K562 (cell line): ENCODE measurements at regions not wholly inside any gene's neighbourhood (a gene's known extent, or its start where the extent isn't known, plus 50 kb on each side); places are given as distances from the start of the nearest gene placed in this dataset.

Source experiments
- ATAC-seq: fragments of 200-7000 bp; cut with Tn5 transposase; 3 replicates; pipeline ENCODE4 v1.9.1; 2020; ENCODE audit warnings: moderate library complexity
- BruUV-seq: library from RNA; stranded (reverse); fragments of 400-500 nt; replicated peaks from 2 replicates; lab custom pipeline; 2021; lab: Mats Ljungman, UMichigan
- CTCF ChIA-PET: fragments of 300-600 bp; formaldehyde crosslinking; extraction: SDS; loops from one replicate; lab custom pipeline; 2021; ENCODE audit warnings: low intra/inter-chr PET ratio; lab: Yijun Ruan, JAX
- POLR2A ChIA-PET: fragments of 300-600, 350-650 bp; sonication (Branson Sonifier 250); formaldehyde crosslinking; extraction: SDS; loops from one replicate; lab custom pipeline; 2021; ENCODE audit warnings: antibody characterized with exemption, inconsistent platforms; lab: Yijun Ruan, JAX
- DNase-seq, 4 experiments: peaks; one replicate each; pipeline versions ENCODE4 v3.0.0 to v3.0.0-alpha.2; 2011 to 2018; ENCODE audit warnings: low spot score in 3 of 4, mixed read lengths in 3 of 4; ENCODE audit errors: extremely low read depth in 1 of 4
- FAIRE-seq: peaks from 2 replicates; lab custom pipeline; 2011; peaks lifted over from hg19 to GRCh38; lab: Jason Lieb, UNC
- H2AFZ ChIP-seq: 2 replicates; pipeline ENCODE4 v1.6.0; 2011; ENCODE audit warnings: low read depth, low read length, control low read depth, inconsistent platforms
- H3K27ac ChIP-seq: fragments of 200-600 bp; 3 replicates; pipeline ENCODE4 v1.8.0; 2011; ENCODE audit warnings: low read depth, mild to moderate bottlenecking, control low read depth, inconsistent platforms, low read length, moderate library complexity, mixed read lengths; ENCODE audit errors: extremely low read depth
- H3K27me3 ChIP-seq, 2 experiments: fragments of 300-600 bp in 1 of 2; 2 replicates in 1 of 2; 3 replicates in 1 of 2; pipeline versions ENCODE4 v1.6.0 to v1.8.0; 2011; ENCODE audit warnings: inconsistent platforms in 2 of 2, low read length in 2 of 2, mild to moderate bottlenecking in 1 of 2, mixed read lengths in 1 of 2, moderate library complexity in 1 of 2; ENCODE audit not compliant: control insufficient read depth in 2 of 2, insufficient read depth in 2 of 2
- H3K36me3 ChIP-seq: fragments of 300-600 bp; 3 replicates; pipeline ENCODE4 v1.8.0; 2011; ENCODE audit warnings: mild to moderate bottlenecking, low read length, inconsistent platforms; ENCODE audit not compliant: control insufficient read depth, insufficient read depth
- H3K4me1 ChIP-seq, 2 experiments: fragments of 200-600 bp in 1 of 2; replicated peaks in 1 of 2; 2 replicates in 1 of 2; 3 replicates in 1 of 2; pipeline versions ENCODE4 v1.5.1 to v1.8.0; 2011; ENCODE audit warnings: inconsistent platforms in 2 of 2, low read length in 2 of 2, mild to moderate bottlenecking in 1 of 2, mixed read lengths in 1 of 2, moderate library complexity in 1 of 2; ENCODE audit not compliant: control insufficient read depth in 2 of 2, insufficient read depth in 2 of 2
- H3K4me2 ChIP-seq: 2 replicates; pipeline ENCODE4 v1.6.1; 2011; ENCODE audit warnings: low read length, control low read depth, inconsistent platforms, mixed read lengths; ENCODE audit not compliant: insufficient read depth
- H3K4me3 ChIP-seq: fragments of 200-600 bp; sonication (generic), shearing (Covaris generic); 2 replicates; pipeline ENCODE4 v1.5.1; 2016; ENCODE audit warnings: control low read depth, inconsistent platforms
- H3K79me2 ChIP-seq: fragments of 200-600 bp; 3 replicates; pipeline ENCODE4 v1.8.0; 2011; ENCODE audit warnings: low read length, inconsistent platforms; ENCODE audit not compliant: control insufficient read depth, insufficient read depth
- H3K9ac ChIP-seq, 2 experiments: 2 replicates each; pipeline versions ENCODE4 v1.6.0 to v1.6.1; 2011; ENCODE audit warnings: low read depth in 2 of 2, low read length in 2 of 2, control low read depth in 1 of 2, inconsistent platforms in 1 of 2, mild to moderate bottlenecking in 1 of 2, mixed read lengths in 1 of 2; ENCODE audit not compliant: insufficient read depth in 1 of 2
- H3K9me1 ChIP-seq: one replicate; pipeline ENCODE4 v1.6.0; 2011; ENCODE audit warnings: inconsistent platforms, mild to moderate bottlenecking, low read length, moderate library complexity; ENCODE audit not compliant: control insufficient read depth, insufficient read depth
- H3K9me3 ChIP-seq: replicated peaks from 2 replicates; pipeline ENCODE4 v1.5.1; 2011; ENCODE audit warnings: low read depth, low read length, inconsistent platforms; ENCODE audit not compliant: control insufficient read depth, insufficient read depth
- H4K20me1 ChIP-seq: replicated peaks from 2 replicates; pipeline ENCODE4 v1.6.1; 2011; ENCODE audit warnings: low read length, inconsistent platforms, mixed read lengths; ENCODE audit not compliant: control insufficient read depth, insufficient read depth
- AFF1 ChIP-seq, 2 experiments: fragments of 450-650 bp; IDR thresholded peaks; 2 replicates each; pipeline ENCODE4 v1.6.1; 2018; ENCODE audit warnings: mild to moderate bottlenecking in 2 of 2, low read depth in 1 of 2; ENCODE audit not compliant: partially characterized antibody in 2 of 2
- CREB3L1 ChIP-seq: fragments of 450-650 bp; IDR thresholded peaks from 2 replicates; pipeline ENCODE4 v1.6.1; 2014; ENCODE audit warnings: low read depth, mild to moderate bottlenecking, moderate library complexity, borderline replicate concordance
- CREB5 ChIP-seq: fragments of 250-450 bp; sonication (Bioruptor Pico); IDR thresholded peaks from 2 replicates; pipeline ENCODE4 v1.5.0; 2020; ENCODE audit warnings: mild to moderate bottlenecking
- CXXC5 ChIP-seq: fragments of 250-450 bp; sonication (Bioruptor Pico); IDR thresholded peaks from 2 replicates; pipeline ENCODE4 v1.8.0; 2022; ENCODE audit warnings: inconsistent platforms, mild to moderate bottlenecking, moderate library complexity
- EZH2 ChIP-seq: IDR thresholded peaks from 2 replicates; pipeline ENCODE4 v1.6.1; 2012; ENCODE audit warnings: low read depth, mild to moderate bottlenecking, inconsistent platforms, low read length, borderline replicate concordance
- FOS ChIP-seq: IDR thresholded peaks from 3 replicates; pipeline ENCODE4 v1.6.1; 2011; ENCODE audit not compliant: insufficient read length; ENCODE audit errors: extremely low read depth
- HINFP ChIP-seq: fragments of 450-650 bp; conservative IDR thresholded peaks from 2 replicates; pipeline ENCODE4 v1.6.1; 2016; ENCODE audit warnings: missing genetic modification characterization, low read depth, mild to moderate bottlenecking, control low read depth, missing compliant biosample characterization
- KLF13 ChIP-seq: fragments of 450-650 bp; IDR thresholded peaks from 2 replicates; pipeline ENCODE4 v1.6.1; 2016; ENCODE audit warnings: missing genetic modification characterization, low read depth, mild to moderate bottlenecking, missing compliant biosample characterization, moderate library complexity, borderline replicate concordance
- MXI1 ChIP-seq: IDR thresholded peaks from 2 replicates; pipeline ENCODE4 v1.6.1; 2011; ENCODE audit warnings: low read depth, mild to moderate bottlenecking, improper control_type of control experiment, low read length
- NR2F6 ChIP-seq: fragments of 450-650 bp; formaldehyde crosslinking; IDR thresholded peaks from 2 replicates; pipeline ENCODE4 v1.4.0; 2020; ENCODE audit warnings: mild to moderate bottlenecking
- POLR2B ChIP-seq: fragments of 450-650 bp; IDR thresholded peaks from 2 replicates; pipeline ENCODE4 v1.6.1; 2018; ENCODE audit warnings: low read depth; ENCODE audit not compliant: partially characterized antibody
- POLR3A ChIP-seq: IDR thresholded peaks from 2 replicates; pipeline ENCODE4 v1.6.1; 2011; ENCODE audit warnings: borderline replicate concordance, mild to moderate bottlenecking, moderate library complexity; ENCODE audit not compliant: insufficient read length, insufficient read depth; ENCODE audit errors: extremely low read depth
- SMARCA5 ChIP-seq: fragments of 450-650 bp; IDR thresholded peaks from 2 replicates; pipeline ENCODE4 v1.6.1; 2016
- ZNF274 ChIP-seq: IDR thresholded peaks from 2 replicates; pipeline ENCODE4 v1.6.1; 2011; ENCODE audit warnings: low read depth, mild to moderate bottlenecking, low read length, moderate library complexity, borderline replicate concordance
- ZNF408 ChIP-seq: fragments of 250-450 bp; sonication (Bioruptor Pico); IDR thresholded peaks from 2 replicates; pipeline ENCODE4 v1.4.0; 2020; ENCODE audit warnings: low read depth, mild to moderate bottlenecking, moderate library complexity
- WGBS: fragments of 100-300 bp; shearing (Covaris generic); methylation state at CpG from one replicate; pipeline ENCODE4 v1.1.6; 2016; ENCODE audit warnings: low coverage, mixed read lengths; ENCODE audit not compliant: insufficient coverage; ENCODE audit errors: missing lambda C conversion rate; 5-methylcytosine and 5-hydroxymethylcytosine counted together
- in situ Hi-C: fragments of 300-500 bp; cut with MboI; formaldehyde crosslinking; loops from 4 replicates; pipeline ENCODE4 v1.15.0; 2018; ENCODE audit warnings: inconsistent platforms, mixed read lengths
- intact Hi-C: fragments of 100-400 bp; cut with micrococcal nuclease; formaldehyde crosslinking; loops from 2 replicates; pipeline ENCODE4 v1.14.2; 2022

GRCh38 chr2:5834501-5834900 is 142.3 kb downstream of the SOX11 start:
- Histone ChIP-seq H3K27ac (no peak overlapping the region), H3K4me3 (no peak overlapping the region), H2AFZ (no peak overlapping the region), H3K4me1 (no peaks in the 10 kb centered on the region), H3K27me3 (no peaks in the 10 kb centered on the region), H3K9me1 (no peaks in the 10 kb centered on the region), H3K36me3 (no peaks in the 10 kb centered on the region), H3K9ac (no peak overlapping the region), H3K9me3 (no peaks in the 10 kb centered on the region), H3K4me2 (no peak overlapping the region), H4K20me1 (no peaks in the 10 kb centered on the region), H3K79me2 (no peaks in the 10 kb centered on the region)
- ChIA-PET POLR2A (no interaction called here), CTCF (no interaction called here)
- no TSS peak for BruUV-seq
- no peak for ATAC-seq
- WGBS, result 0% methylated on average over 4 of the region's 4 CpGs
- no peak for DNase-seq
- in situ Hi-C loops (no loop called here), intact Hi-C loops (no loop called here)
- no peak for FAIRE-seq
- TF ChIP-seq NR2F6 (CRISPR knock-in tag), result no peak
- no peak for TF ChIP-seq AFF1 (IDR thresholded peaks at IDR 0.05; ENCODE audit: low read depth in 1 of 2, partially characterized antibody in 2 of 2)
- TF ChIP-seq POLR2B, result no peak
- no peak for TF ChIP-seq HINFP (tag)
- TF ChIP-seq KLF13 (tag), result no peak
- TF ChIP-seq MXI1, result no peak
- no peak for TF ChIP-seq ZNF274
- TF ChIP-seq FOS, result no peak
- TF ChIP-seq SMARCA5, result no peak
- no peak for TF ChIP-seq CREB3L1
- TF ChIP-seq POLR3A, result no peak
- no peak for TF ChIP-seq EZH2
- no peak for TF ChIP-seq CXXC5
- TF ChIP-seq ZNF408 (CRISPR knock-in tag), result no peak
- TF ChIP-seq CREB5 (CRISPR knock-in tag), result no peak
